GM19438 (cell line): ENCODE measurements at regions not wholly inside any gene's neighbourhood (a gene's known extent, or its start where the extent isn't known, plus 50 kb on each side); places are given as distances from the start of the nearest gene placed in this dataset.
A peak's percentile ranks its signal among the peaks of the same experiment; 100 is the strongest.
"Not testable (repeated sequence)": the region's sequence is repeated elsewhere in the genome, so short reads cannot be mapped to it uniquely, and the experiment has no call there.

ENCODE experiments used
- ATAC-seq: cut with Tn5 transposase; IDR thresholded peaks from one replicate; pipeline ENCODE4 v1.9.1; 2021; ENCODE audit warnings: low read depth; ENCODE audit not compliant: unreplicated experiment

- not testable (repeated sequence) for ATAC-seq
These were observed 72.6 kb upstream of the KIF2A start for GRCh38 chr5:62233083-62234046.

GRCh38 chr5:62236593-62236992, 69.4 kb upstream of the KIF2A start:
- not testable (repeated sequence) for ATAC-seq

GRCh38 chr5:62237944-62238343, 68.1 kb upstream of the KIF2A start:
- ATAC-seq, result not testable (repeated sequence)

- ATAC-seq, result not testable (repeated sequence)
These were observed 67.4 kb upstream of the KIF2A start for GRCh38 chr5:62238584-62238983.

GRCh38 chr5:62240494-62240893, 65.5 kb upstream of the KIF2A start:
- ATAC-seq, result not testable (repeated sequence)

GRCh38 chr5:62242000-62242399, 64.0 kb upstream of the KIF2A start:
- not testable (repeated sequence) for ATAC-seq

- ATAC-seq, result not testable (repeated sequence)
These were observed 63.0 kb upstream of the KIF2A start for GRCh38 chr5:62243046-62243445.

GRCh38 chr5:62248192-62248591, 57.8 kb upstream of the KIF2A start:
- not testable (repeated sequence) for ATAC-seq

GRCh38 chr5:62250085-62250484, 55.9 kb upstream of the KIF2A start:
- ATAC-seq, result not testable (repeated sequence)

GRCh38 chr5:62250919-62251318, 55.1 kb upstream of the KIF2A start:
- ATAC-seq, result not testable (repeated sequence)

GRCh38 chr5:62252519-62252918, 53.5 kb upstream of the KIF2A start:
- not testable (repeated sequence) for ATAC-seq

- ATAC-seq, result not testable (repeated sequence)
These were observed 50.5 kb upstream of the KIF2A start for GRCh38 chr5:62255551-62255950.

GRCh38 chr5:62256161-62257019, 49.6 kb upstream of the KIF2A start:
- peak; percentile 65 for ATAC-seq
